HS-5 (cell line): ENCODE measurements at regions not wholly inside any gene's neighbourhood (a gene's known extent, or its start where the extent isn't known, plus 50 kb on each side); places are given as distances from the start of the nearest gene placed in this dataset.
"Not testable (repeated sequence)": the region's sequence is repeated elsewhere in the genome, so short reads cannot be mapped to it uniquely, and the experiment has no call there.

Experiments used
- DNase-seq: peaks from one replicate; pipeline ENCODE4 v3.0.0-alpha.2; 2012; ENCODE audit warnings: low read depth

GRCh38 chr3:137615659-137616418 lies 148.3 kb upstream of the SOX14 start:
- DNase-seq = no peak

- no peak for DNase-seq
These were observed 122.0 kb upstream of the SOX14 start for GRCh38 chr3:137641879-137642704.

- no peak for DNase-seq
These were observed 121.3 kb upstream of the SOX14 start for GRCh38 chr3:137642831-137643230.

GRCh38 chr3:137647179-137647578 lies 116.9 kb upstream of the SOX14 start:
- DNase-seq = no peak

- no peak for DNase-seq
These were observed 94.5 kb upstream of the SOX14 start for GRCh38 chr3:137669519-137670060.

GRCh38 chr3:137687181-137687879 lies 76.8 kb upstream of the SOX14 start:
- DNase-seq = no peak

- DNase-seq = no peak
These were observed 71.2 kb upstream of the SOX14 start for GRCh38 chr3:137692803-137693431.

- DNase-seq = no peak
These were observed 70.3 kb upstream of the SOX14 start for GRCh38 chr3:137693791-137694190.

GRCh38 chr3:137694836-137695235 lies 69.3 kb upstream of the SOX14 start:
- no peak for DNase-seq

GRCh38 chr3:137695351-137695750 lies 68.8 kb upstream of the SOX14 start:
- no peak for DNase-seq

GRCh38 chr3:137709011-137709601 lies 55.0 kb upstream of the SOX14 start:
- DNase-seq = no peak

- not testable (repeated sequence) for DNase-seq
These were observed 50.1 kb upstream of the SOX14 start for GRCh38 chr3:137713965-137714364.
